BJ (cell line): ENCODE measurements at regions not wholly inside any gene's neighbourhood (a gene's known extent, or its start where the extent isn't known, plus 50 kb on each side); places are given as distances from the start of the nearest gene placed in this dataset.

Experiments
- CTCF ChIA-PET: fragments of 350-600 bp; formaldehyde crosslinking; extraction: SDS; loops from one replicate; lab custom pipeline; 2021; ENCODE audit warnings: antibody characterized with exemption, inconsistent platforms; lab: Yijun Ruan, JAX
- POLR2A ChIA-PET: fragments of 300-600 bp; sonication (Branson Sonifier 250); formaldehyde crosslinking; extraction: SDS; loops from one replicate; lab custom pipeline; 2021; ENCODE audit warnings: antibody characterized with exemption; lab: Charles Lee
- DNase-seq: peaks from one replicate; pipeline ENCODE4 v3.0.0-alpha.2; 2011; ENCODE audit warnings: low read depth
- H3K27me3 ChIP-seq: 2 replicates; pipeline ENCODE4 v1.6.0; 2011; ENCODE audit warnings: low read length; ENCODE audit not compliant: control insufficient read depth, insufficient read depth
- H3K36me3 ChIP-seq: 2 replicates; pipeline ENCODE4 v1.5.1; 2011; ENCODE audit warnings: low read length; ENCODE audit not compliant: control insufficient read depth, insufficient read depth
- H3K4me3 ChIP-seq: 2 replicates; pipeline ENCODE4 v1.5.1; 2011; ENCODE audit warnings: low read depth, mild to moderate bottlenecking, control low read depth, low read length
- CTCF ChIP-seq: IDR thresholded peaks from 2 replicates; pipeline ENCODE4 v1.5.1; 2011; ENCODE audit warnings: low read depth, mild to moderate bottlenecking, control low read depth, inconsistent platforms, low read length, moderate library complexity; ENCODE audit not compliant: insufficient read depth

GRCh38 chr14:43157661-43158060 lies 1349.4 kb downstream of the FSCB start:
- no peak overlapping the region for H3K4me3 ChIP-seq
- no peaks in the 10 kb centered on the region for H3K36me3 ChIP-seq
- DNase-seq = no peak
- ChIA-PET POLR2A (no interaction called here), CTCF (no interaction called here)
- TF ChIP-seq CTCF = no peak
- no peaks in the 10 kb centered on the region for H3K27me3 ChIP-seq

GRCh38 chr14:43155924-43156323 lies 1351.2 kb downstream of the FSCB start:
- ChIA-PET CTCF (interaction anchor here (1.1 kb wide), 1 partner anchor 144 kb away, joined by 3 read pairs; no protein-coding TSS in a partner anchor), POLR2A (no interaction called here)
- Histone ChIP-seq H3K4me3 (no peak overlapping the region), H3K27me3 (no peaks in the 10 kb centered on the region), H3K36me3 (no peaks in the 10 kb centered on the region)
- no peak for DNase-seq
- no peak for TF ChIP-seq CTCF

- no peaks in the 10 kb centered on the region for H3K27me3 ChIP-seq
- CTCF ChIA-PET = no interaction called here
- H3K4me3 ChIP-seq = no peak overlapping the region
- POLR2A ChIA-PET = no interaction called here
- TF ChIP-seq CTCF = no peak
- DNase-seq = no peak
- H3K36me3 ChIP-seq = no peaks in the 10 kb centered on the region
Observed at GRCh38 chr14:43155258-43155657, 1351.8 kb downstream of the FSCB start.

- no peaks in the 10 kb centered on the region for H3K36me3 ChIP-seq
- H3K27me3 ChIP-seq = no peaks in the 10 kb centered on the region
- no peak overlapping the region for H3K4me3 ChIP-seq
- no peak for DNase-seq
- ChIA-PET POLR2A (no interaction called here), CTCF (no interaction called here)
- TF ChIP-seq CTCF = no peak
Observed at GRCh38 chr14:43147485-43147884, 1359.6 kb downstream of the FSCB start.

GRCh38 chr14:43145361-43145760 lies 1361.7 kb downstream of the FSCB start:
- no peak for TF ChIP-seq CTCF
- DNase-seq = no peak
- Histone ChIP-seq H3K4me3 (no peak overlapping the region), H3K36me3 (no peaks in the 10 kb centered on the region), H3K27me3 (no peaks in the 10 kb centered on the region)
- CTCF ChIA-PET = no interaction called here
- POLR2A ChIA-PET = no interaction called here
